ENCODE measurements at regions not wholly inside any gene's neighbourhood (a gene's known extent, or its start where the extent isn't known, plus 50 kb on each side); places are given as distances from the start of the nearest gene placed in this dataset.

DNA sequence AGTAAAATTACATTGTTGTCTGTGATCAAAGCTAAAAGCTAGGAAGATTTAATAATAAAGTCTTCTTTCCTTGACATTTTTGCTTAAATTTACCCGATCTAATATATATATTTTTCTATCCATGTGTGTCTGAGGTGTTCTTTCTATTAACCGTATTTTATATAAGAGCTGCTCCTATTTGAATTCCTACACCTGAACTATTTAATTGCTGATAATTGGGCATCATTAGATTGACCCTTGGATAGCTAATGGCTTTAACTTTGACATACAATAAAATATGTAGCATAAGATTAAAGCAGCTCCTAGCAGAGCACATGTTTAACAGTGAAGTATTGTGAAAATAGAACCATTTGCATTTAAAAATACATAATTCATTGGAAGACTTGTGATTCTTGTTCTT, 792.7 kb downstream of the MAT2B start:
- TF ChIP-seq ZBTB7A (CRISPR knock-in tag; IDR thresholded peaks at IDR 0.05) (no peak), FOXK2 (IDR thresholded peaks at IDR 0.05) (no peak), GABPB1 (CRISPR knock-in tag; IDR thresholded peaks at IDR 0.05) (no peak), ZBTB21 (CRISPR knock-in tag; IDR thresholded peaks at IDR 0.05) (no peak)
- TF ChIP-seq, protein P1, sequence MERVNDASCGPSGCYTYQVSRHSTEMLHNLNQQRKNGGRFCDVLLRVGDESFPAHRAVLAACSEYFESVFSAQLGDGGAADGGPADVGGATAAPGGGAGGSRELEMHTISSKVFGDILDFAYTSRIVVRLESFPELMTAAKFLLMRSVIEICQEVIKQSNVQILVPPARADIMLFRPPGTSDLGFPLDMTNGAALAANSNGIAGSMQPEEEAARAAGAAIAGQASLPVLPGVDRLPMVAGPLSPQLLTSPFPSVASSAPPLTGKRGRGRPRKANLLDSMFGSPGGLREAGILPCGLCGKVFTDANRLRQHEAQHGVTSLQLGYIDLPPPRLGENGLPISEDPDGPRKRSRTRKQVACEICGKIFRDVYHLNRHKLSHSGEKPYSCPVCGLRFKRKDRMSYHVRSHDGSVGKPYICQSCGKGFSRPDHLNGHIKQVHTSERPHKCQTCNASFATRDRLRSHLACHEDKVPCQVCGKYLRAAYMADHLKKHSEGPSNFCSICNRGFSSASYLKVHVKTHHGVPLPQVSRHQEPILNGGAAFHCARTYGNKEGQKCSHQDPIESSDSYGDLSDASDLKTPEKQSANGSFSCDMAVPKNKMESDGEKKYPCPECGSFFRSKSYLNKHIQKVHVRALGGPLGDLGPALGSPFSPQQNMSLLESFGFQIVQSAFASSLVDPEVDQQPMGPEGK (CRISPR knock-in tag; IDR thresholded peaks at IDR 0.05) = no peak
